GM12878 (cell line): ENCODE measurements at regions not wholly inside any gene's neighbourhood (a gene's known extent, or its start where the extent isn't known, plus 50 kb on each side); places are given as distances from the start of the nearest gene placed in this dataset.

Experiments used
- ATAC-seq: fragments of 200-7000 bp; cut with Tn5 transposase; 3 replicates; pipeline ENCODE4 v1.9.1; 2020; ENCODE audit warnings: mild to moderate bottlenecking, moderate library complexity
- BruUV-seq: library from RNA; stranded (reverse); fragments of 400-500 nt; replicated peaks from 2 replicates; lab custom pipeline; 2021; lab: Mats Ljungman, UMichigan
- CTCF ChIA-PET: fragments of 300-600 bp; sonication (Branson Sonifier 250); formaldehyde crosslinking; extraction: SDS; loops from one replicate; lab custom pipeline; 2021; ENCODE audit warnings: inconsistent platforms; lab: Yijun Ruan, JAX
- POLR2A ChIA-PET: fragments of 350-600 bp; formaldehyde crosslinking; extraction: SDS; loops from one replicate; lab custom pipeline; 2021; ENCODE audit warnings: inconsistent platforms; lab: Charles Lee
- RAD21 ChIA-PET: fragments of 300-600 bp; sonication (Branson Sonifier 250); formaldehyde crosslinking; loops from one replicate; lab custom pipeline; 2023; ENCODE audit warnings: antibody characterized with exemption; ENCODE audit not compliant: unreplicated experiment; lab: Charles Lee
- SMC1A ChIA-PET: fragments of 300-600 bp; sonication (Branson Sonifier 250); formaldehyde crosslinking; loops from one replicate; lab custom pipeline; 2023; ENCODE audit not compliant: unreplicated experiment, uncharacterized antibody; lab: Charles Lee
- DNase-seq: peaks from one replicate; pipeline ENCODE4 v3.0.0-alpha.2; 2011; ENCODE audit warnings: low read depth, low spot score
- FAIRE-seq: peaks from 3 replicates; lab custom pipeline; 2011; peaks lifted over from hg19 to GRCh38; lab: Jason Lieb, UNC
- H2AFZ ChIP-seq: 2 replicates; pipeline ENCODE4 v1.6.0; 2011; ENCODE audit warnings: low read depth, low read length, control low read depth; ENCODE audit not compliant: control insufficient read depth
- H3K27ac ChIP-seq: 2 replicates; pipeline ENCODE4 v1.5.1; 2011; ENCODE audit warnings: control low read depth; ENCODE audit not compliant: control insufficient read depth, insufficient read depth
- H3K27me3 ChIP-seq, 2 experiments: replicated peaks in 1 of 2; 2 replicates each; pipeline versions ENCODE4 v1.6.0 to v1.6.1; 2011; ENCODE audit warnings: low read length in 1 of 2; ENCODE audit not compliant: control insufficient read depth in 2 of 2, insufficient read depth in 2 of 2
- H3K36me3 ChIP-seq, 2 experiments: 2 replicates each; pipeline ENCODE4 v1.5.1; 2011; ENCODE audit warnings: low read length in 1 of 2; ENCODE audit not compliant: control insufficient read depth in 2 of 2, insufficient read depth in 2 of 2
- H3K4me1 ChIP-seq: 2 replicates; pipeline ENCODE4 v1.6.1; 2011; ENCODE audit warnings: mild to moderate bottlenecking, low read length, moderate library complexity, mixed read lengths; ENCODE audit not compliant: control insufficient read depth, insufficient read depth
- H3K4me2 ChIP-seq: 2 replicates; pipeline ENCODE4 v1.6.0; 2011; ENCODE audit warnings: control low read depth; ENCODE audit not compliant: control insufficient read depth, insufficient read depth
- H3K4me3 ChIP-seq: fragments of 200-600 bp; sonication (generic); 2 replicates; pipeline ENCODE4 v1.5.1; 2016
- H3K79me2 ChIP-seq: 2 replicates; pipeline ENCODE4 v1.6.0; 2011; ENCODE audit warnings: low read length; ENCODE audit not compliant: control insufficient read depth, insufficient read depth
- H3K9ac ChIP-seq: 2 replicates; pipeline ENCODE4 v1.8.0; 2011; ENCODE audit warnings: low read length, control low read depth, mixed read lengths; ENCODE audit not compliant: control insufficient read depth, insufficient read depth
- H3K9me3 ChIP-seq: replicated peaks from 3 replicates; pipeline ENCODE4 v1.5.1; 2011; ENCODE audit warnings: mild to moderate bottlenecking, low read length; ENCODE audit not compliant: control insufficient read depth, insufficient read depth
- H4K20me1 ChIP-seq: 2 replicates; pipeline ENCODE4 v1.6.0; 2011; ENCODE audit not compliant: control insufficient read depth, insufficient read depth
- LARP7 ChIP-seq: fragments of 450-650 bp; IDR thresholded peaks from 2 replicates; pipeline ENCODE4 v1.6.1; 2017; ENCODE audit warnings: mild to moderate bottlenecking
- PBX3 ChIP-seq: IDR thresholded peaks from 2 replicates; pipeline ENCODE4 v1.6.1; 2011; ENCODE audit warnings: mild to moderate bottlenecking, low read depth, low read length, moderate library complexity; ENCODE audit not compliant: insufficient replicate concordance
- RBBP5 ChIP-seq: fragments of 200-600 bp; sonication (generic); conservative IDR thresholded peaks from 2 replicates; pipeline ENCODE4 v1.6.1; 2016
- SPI1 ChIP-seq: IDR thresholded peaks from 2 replicates; pipeline ENCODE4 v1.6.1; 2011; ENCODE audit warnings: low read depth, mild to moderate bottlenecking, low read length, moderate library complexity, borderline replicate concordance; ENCODE audit not compliant: insufficient read depth
- USF2 ChIP-seq: IDR thresholded peaks from 2 replicates; pipeline ENCODE4 v1.6.1; 2011; ENCODE audit warnings: low read depth, low read length, improper control_type of control experiment, borderline replicate concordance
- WRNIP1 ChIP-seq: IDR thresholded peaks from 2 replicates; pipeline ENCODE4 v1.6.1; 2011; ENCODE audit warnings: low read depth, low read length, improper control_type of control experiment, borderline replicate concordance
- ZBTB11 ChIP-seq: fragments of 450-650 bp; formaldehyde crosslinking; IDR thresholded peaks from 2 replicates; pipeline ENCODE4 v1.5.0; 2022; ENCODE audit warnings: mild to moderate bottlenecking, missing genetic modification characterization
- ZNF274 ChIP-seq: IDR thresholded peaks from one replicate; pipeline ENCODE4 v1.8.0; 2011; ENCODE audit not compliant: insufficient read length, insufficient read depth
- WGBS: methylation state at CpG from one replicate; pipeline ENCODE4 v1.1.6; 2016; ENCODE audit warnings: low lambda C conversion rate; ENCODE audit not compliant: insufficient replicate concordance, insufficient coverage; ENCODE audit errors: missing lambda C conversion rate; 5-methylcytosine and 5-hydroxymethylcytosine counted together
- in situ Hi-C: fragments of 300-500 bp; cut with MboI; formaldehyde crosslinking; loops from 9 replicates; pipeline ENCODE4 v1.14.3; 2018; ENCODE audit warnings: mixed read lengths
- intact Hi-C: fragments of 100-400 bp; cut with micrococcal nuclease; formaldehyde crosslinking; loops from one replicate; pipeline ENCODE4 v1.14.2; 2022; ENCODE audit not compliant: unreplicated experiment

GRCh38 chr11:41534391-41534790, 74.9 kb upstream of the LRRC4C start:
- WGBS: 3% methylated on average over 4 of the region's 4 CpGs
- no peak overlapping the region for H3K4me2 ChIP-seq

More at GRCh38 chr11:41534391-41534790, 74.9 kb upstream of the LRRC4C start:
- Histone ChIP-seq H3K9ac (no peak overlapping the region), H3K79me2 (no peaks in the 10 kb centered on the region), H4K20me1 (no peaks in the 10 kb centered on the region), H3K4me1 (no peaks in the 10 kb centered on the region), H3K27ac (no peak overlapping the region), H2AFZ (no peak overlapping the region), H3K9me3 (no peaks in the 10 kb centered on the region), H3K4me3 (no peak overlapping the region), H3K36me3 (no peaks in the 10 kb centered on the region), H3K27me3 (no peaks in the 10 kb centered on the region)
- POLR2A ChIA-PET: no interaction called here
- FAIRE-seq (no peak), DNase-seq (no peak), ATAC-seq (no peak)
- TF ChIP-seq LARP7 (no peak), SPI1 (no peak), ZBTB11 (CRISPR knock-in tag) (no peak), WRNIP1 (no peak), ZNF274 (no peak), USF2 (no peak), PBX3 (no peak), RBBP5 (no peak)
- RAD21 ChIA-PET: no interaction called here
- CTCF ChIA-PET: interaction anchor here (0.7 kb wide), 1 partner anchor 202 kb away, joined by 4 read pairs; no protein-coding TSS in a partner anchor
- intact Hi-C loops (no loop called here), in situ Hi-C loops (no loop called here)
- SMC1A ChIA-PET: no interaction called here
- no TSS peak for BruUV-seq
